NCI-H446 (cell line): ENCODE measurements at regions not wholly inside any gene's neighbourhood (a gene's known extent, or its start where the extent isn't known, plus 50 kb on each side); places are given as distances from the start of the nearest gene placed in this dataset.
A peak's percentile ranks its signal among the peaks of the same experiment; 100 is the strongest.
"Not testable (repeated sequence)": the region's sequence is repeated elsewhere in the genome, so short reads cannot be mapped to it uniquely, and the experiment has no call there.

Experiments used
- DNase-seq, 2 experiments: peaks; one replicate each; lab custom pipeline; 2025; lab: John Stamatoyannopoulos, UW

- peak in 1 of 2 experiments; percentile 10 for DNase-seq
Measured at GRCh38 chr2:109690822-109691541, 76.8 kb downstream of the SOWAHC start.

GRCh38 chr2:109692013-109692743, 78.0 kb downstream of the SOWAHC start:
- DNase-seq, result no peak

- not testable (repeated sequence) for DNase-seq
Measured at GRCh38 chr2:109692831-109693230, 78.7 kb downstream of the SOWAHC start.

- DNase-seq, result not testable (repeated sequence)
Measured at GRCh38 chr2:109693292-109693691, 79.1 kb downstream of the SOWAHC start.

GRCh38 chr2:109694190-109694589, 80.0 kb downstream of the SOWAHC start:
- no peak for DNase-seq

- DNase-seq, result no peak
Measured at GRCh38 chr2:109695290-109695689, 81.1 kb downstream of the SOWAHC start.

- DNase-seq, result no peak
Measured at GRCh38 chr2:109699646-109700045, 85.5 kb downstream of the SOWAHC start.

GRCh38 chr2:109700680-109701274, 86.6 kb downstream of the SOWAHC start:
- no peak for DNase-seq

- no peak for DNase-seq
Measured at GRCh38 chr2:109701362-109701761, 87.2 kb downstream of the SOWAHC start.

- no peak for DNase-seq
Measured at GRCh38 chr2:109702250-109702985, 88.3 kb downstream of the SOWAHC start.

- DNase-seq, result no peak
Measured at GRCh38 chr2:109703077-109703476, 88.9 kb downstream of the SOWAHC start.

GRCh38 chr2:109703798-109704197, 89.6 kb downstream of the SOWAHC start:
- no peak for DNase-seq

- no peak for DNase-seq
Measured at GRCh38 chr2:109707281-109708147, 86.6 kb upstream of the RGPD5 start.

GRCh38 chr2:109710505-109711229, 83.4 kb upstream of the RGPD5 start:
- no peak for DNase-seq

GRCh38 chr2:109711230-109712122, 82.6 kb upstream of the RGPD5 start:
- DNase-seq, result no peak

GRCh38 chr2:109712123-109712449, 82.0 kb upstream of the RGPD5 start:
- DNase-seq, result no peak

- no peak for DNase-seq
Measured at GRCh38 chr2:109712746-109713145, 81.4 kb upstream of the RGPD5 start.

GRCh38 chr2:109715313-109715805, 78.7 kb upstream of the RGPD5 start:
- DNase-seq, result peak in 1 of 2 experiments; percentile 21

- not testable (repeated sequence) for DNase-seq
Measured at GRCh38 chr2:109716596-109716995, 77.5 kb upstream of the RGPD5 start.

GRCh38 chr2:109718139-109718538, 76.0 kb upstream of the RGPD5 start:
- DNase-seq, result no peak
